OCI-LY3 (cell line): ENCODE measurements at regions not wholly inside any gene's neighbourhood (a gene's known extent, or its start where the extent isn't known, plus 50 kb on each side); places are given as distances from the start of the nearest gene placed in this dataset.

Source experiments
- CTCF ChIP-seq: fragments of 200-600, 300-600 bp; sonication (generic); IDR thresholded peaks from 2 replicates; pipeline ENCODE4 v1.5.1; 2014; ENCODE audit warnings: antibody characterized with exemption, low read length, low read depth
- EZH2phosphoT487 ChIP-seq: fragments of 200-600 bp; shearing (Covaris generic); IDR thresholded peaks from 2 replicates; pipeline ENCODE4 v1.6.1; 2018; ENCODE audit warnings: antibody characterized with exemption, mixed run types, low read depth

- no peak for TF ChIP-seq CTCF
- no peak for TF ChIP-seq EZH2phosphoT487
Observed at GRCh38 chr5:158470764-158471534, 612.0 kb upstream of the CLINT1 start.
